ENCODE measurements at regions not wholly inside any gene's neighbourhood (a gene's known extent, or its start where the extent isn't known, plus 50 kb on each side); places are given as distances from the start of the nearest gene placed in this dataset.

DNA sequence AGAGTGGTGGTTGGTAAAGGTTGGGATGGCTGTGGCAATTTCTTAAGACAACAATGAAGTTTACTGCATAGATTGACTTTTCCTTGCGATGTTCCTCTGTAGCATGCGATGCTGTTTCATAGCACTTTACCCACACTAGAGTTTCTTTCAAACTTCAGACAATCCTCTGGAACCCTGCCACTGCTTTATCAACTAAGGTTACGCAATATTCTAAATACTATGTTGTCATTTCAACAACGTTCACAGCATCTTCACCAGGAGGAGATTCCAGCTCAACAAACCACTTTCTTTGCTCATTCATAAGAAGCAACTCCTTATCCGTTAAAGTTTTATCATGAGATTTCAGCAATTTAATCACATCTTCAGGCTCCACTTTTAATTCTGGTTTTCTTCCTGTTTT lies 161.2 kb upstream of the NRSN1 start:
- Histone ChIP-seq H3K36me3 (ENCODE audit: control insufficient read depth in 2 of 2, insufficient read depth in 2 of 2, low read length in 2 of 2) (no peaks in the 10 kb centered on the region), H3K27ac (ENCODE audit: low read depth in 2 of 2, low read length in 2 of 2) (no peak overlapping the region), H3K4me1 (ENCODE audit: control insufficient read depth in 2 of 2, insufficient read depth in 2 of 2, low read length in 2 of 2) (no peaks in the 10 kb centered on the region), H3K9me3 (ENCODE audit: control insufficient read depth in 2 of 2, low read length in 2 of 2) (no peaks in the 10 kb centered on the region), H3K27me3 (ENCODE audit: control insufficient read depth in 2 of 2, insufficient read depth in 2 of 2, low read length in 2 of 2) (no peaks in the 10 kb centered on the region), H3K4me3 (ENCODE audit: low read length in 2 of 2) (no peak overlapping the region), H3K9ac (ENCODE audit: low read depth in 1 of 2, low read length in 2 of 2) (no peak overlapping the region)

DNA sequence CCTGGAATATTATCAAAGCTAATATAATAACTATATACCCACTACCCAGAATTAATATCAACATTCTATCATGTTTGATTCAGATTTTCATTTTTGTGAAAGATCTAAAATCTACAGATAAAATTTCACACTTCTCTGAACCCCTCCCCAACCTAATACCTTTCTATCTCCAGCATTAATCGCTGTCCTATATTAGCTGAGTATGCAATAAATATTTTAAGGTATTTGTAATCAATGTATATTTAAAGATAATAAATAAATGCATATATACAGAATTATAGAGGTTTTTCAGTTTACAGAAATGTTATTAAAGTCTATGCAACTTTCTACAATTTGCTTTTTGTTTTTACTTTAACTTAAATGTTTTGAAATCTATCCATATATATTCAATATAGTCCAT lies 156.7 kb upstream of the NRSN1 start:
- Histone ChIP-seq H3K4me3 (ENCODE audit: low read length in 2 of 2) (no peak overlapping the region), H3K27me3 (ENCODE audit: control insufficient read depth in 2 of 2, insufficient read depth in 2 of 2, low read length in 2 of 2) (no peaks in the 10 kb centered on the region), H3K9ac (ENCODE audit: low read depth in 1 of 2, low read length in 2 of 2) (no peak overlapping the region), H3K27ac (ENCODE audit: low read depth in 2 of 2, low read length in 2 of 2) (no peak overlapping the region), H3K36me3 (ENCODE audit: control insufficient read depth in 2 of 2, insufficient read depth in 2 of 2, low read length in 2 of 2) (no peaks in the 10 kb centered on the region), H3K4me1 (ENCODE audit: control insufficient read depth in 2 of 2, insufficient read depth in 2 of 2, low read length in 2 of 2) (no peaks in the 10 kb centered on the region), H3K9me3 (ENCODE audit: control insufficient read depth in 2 of 2, low read length in 2 of 2) (no peaks in the 10 kb centered on the region)

- H3K36me3 ChIP-seq (ENCODE audit: control insufficient read depth in 2 of 2, insufficient read depth in 2 of 2, low read length in 2 of 2), result no peaks in the 10 kb centered on the region
- no peak overlapping the region for H3K9ac ChIP-seq (ENCODE audit: low read depth in 1 of 2, low read length in 2 of 2)
- no peaks in the 10 kb centered on the region for H3K4me1 ChIP-seq (ENCODE audit: control insufficient read depth in 2 of 2, insufficient read depth in 2 of 2, low read length in 2 of 2)
Observed at GRCh38 chr6:23977706-23978105, 148.3 kb upstream of the NRSN1 start.

DNA sequence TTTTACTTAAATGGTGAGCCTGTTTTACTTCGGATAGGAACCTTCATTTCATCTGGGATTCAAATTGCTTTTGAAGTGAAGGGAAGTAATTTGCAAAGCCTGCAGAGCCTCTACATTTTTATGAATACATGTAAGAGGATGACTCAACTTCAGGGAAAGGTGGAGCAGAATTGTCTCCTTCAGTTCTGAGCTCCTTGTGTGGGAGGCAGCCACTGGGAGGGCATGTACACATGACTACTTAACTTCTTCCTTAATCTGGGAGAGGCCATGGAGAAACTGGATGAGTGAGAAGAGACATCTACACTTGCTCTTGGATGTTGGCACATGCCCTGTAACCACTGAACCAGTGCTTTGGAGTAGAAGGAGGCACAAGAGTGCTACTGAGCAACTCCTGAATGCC lies 145.1 kb upstream of the NRSN1 start:
- Histone ChIP-seq H3K27me3 (ENCODE audit: control insufficient read depth in 2 of 2, insufficient read depth in 2 of 2, low read length in 2 of 2) (no peaks in the 10 kb centered on the region), H3K4me3 (ENCODE audit: low read length in 2 of 2) (no peak overlapping the region), H3K4me1 (ENCODE audit: control insufficient read depth in 2 of 2, insufficient read depth in 2 of 2, low read length in 2 of 2) (no peaks in the 10 kb centered on the region), H3K27ac (ENCODE audit: low read depth in 2 of 2, low read length in 2 of 2) (no peak overlapping the region), H3K36me3 (ENCODE audit: control insufficient read depth in 2 of 2, insufficient read depth in 2 of 2, low read length in 2 of 2) (no peaks in the 10 kb centered on the region), H3K9ac (ENCODE audit: low read depth in 1 of 2, low read length in 2 of 2) (no peak overlapping the region), H3K9me3 (ENCODE audit: control insufficient read depth in 2 of 2, low read length in 2 of 2) (no peaks in the 10 kb centered on the region)

More at GRCh38 chr6:23977706-23978105, 148.3 kb upstream of the NRSN1 start:
- no peak overlapping the region for H3K4me3 ChIP-seq (ENCODE audit: low read length in 2 of 2)
- H3K27ac ChIP-seq (ENCODE audit: low read depth in 2 of 2, low read length in 2 of 2), result no peak overlapping the region
- H3K9me3 ChIP-seq (ENCODE audit: control insufficient read depth in 2 of 2, low read length in 2 of 2), result no peaks in the 10 kb centered on the region
- H3K27me3 ChIP-seq (ENCODE audit: control insufficient read depth in 2 of 2, insufficient read depth in 2 of 2, low read length in 2 of 2), result no peaks in the 10 kb centered on the region

GRCh38 chr6:23981923-23982322 lies 144.1 kb upstream of the NRSN1 start:
- no peak overlapping the region for H3K4me3 ChIP-seq (ENCODE audit: low read length in 2 of 2)
- no peak overlapping the region for H3K27ac ChIP-seq (ENCODE audit: low read depth in 2 of 2, low read length in 2 of 2)
- no peaks in the 10 kb centered on the region for H3K9me3 ChIP-seq (ENCODE audit: control insufficient read depth in 2 of 2, low read length in 2 of 2)
- H3K4me1 ChIP-seq (ENCODE audit: control insufficient read depth in 2 of 2, insufficient read depth in 2 of 2, low read length in 2 of 2), result no peaks in the 10 kb centered on the region
- no peak overlapping the region for H3K9ac ChIP-seq (ENCODE audit: low read depth in 1 of 2, low read length in 2 of 2)
- no peaks in the 10 kb centered on the region for H3K36me3 ChIP-seq (ENCODE audit: control insufficient read depth in 2 of 2, insufficient read depth in 2 of 2, low read length in 2 of 2)
- H3K27me3 ChIP-seq (ENCODE audit: control insufficient read depth in 2 of 2, insufficient read depth in 2 of 2, low read length in 2 of 2), result no peaks in the 10 kb centered on the region

GRCh38 chr6:23983735-23984134 lies 142.3 kb upstream of the NRSN1 start:
- H3K9me3 ChIP-seq (ENCODE audit: control insufficient read depth in 2 of 2, low read length in 2 of 2), result no peaks in the 10 kb centered on the region
- H3K4me1 ChIP-seq (ENCODE audit: control insufficient read depth in 2 of 2, insufficient read depth in 2 of 2, low read length in 2 of 2), result no peaks in the 10 kb centered on the region
- no peaks in the 10 kb centered on the region for H3K27me3 ChIP-seq (ENCODE audit: control insufficient read depth in 2 of 2, insufficient read depth in 2 of 2, low read length in 2 of 2)
- H3K9ac ChIP-seq (ENCODE audit: low read depth in 1 of 2, low read length in 2 of 2), result no peak overlapping the region
- H3K27ac ChIP-seq (ENCODE audit: low read depth in 2 of 2, low read length in 2 of 2), result no peak overlapping the region
- H3K36me3 ChIP-seq (ENCODE audit: control insufficient read depth in 2 of 2, insufficient read depth in 2 of 2, low read length in 2 of 2), result no peaks in the 10 kb centered on the region
- H3K4me3 ChIP-seq (ENCODE audit: low read length in 2 of 2), result no peak overlapping the region

DNA sequence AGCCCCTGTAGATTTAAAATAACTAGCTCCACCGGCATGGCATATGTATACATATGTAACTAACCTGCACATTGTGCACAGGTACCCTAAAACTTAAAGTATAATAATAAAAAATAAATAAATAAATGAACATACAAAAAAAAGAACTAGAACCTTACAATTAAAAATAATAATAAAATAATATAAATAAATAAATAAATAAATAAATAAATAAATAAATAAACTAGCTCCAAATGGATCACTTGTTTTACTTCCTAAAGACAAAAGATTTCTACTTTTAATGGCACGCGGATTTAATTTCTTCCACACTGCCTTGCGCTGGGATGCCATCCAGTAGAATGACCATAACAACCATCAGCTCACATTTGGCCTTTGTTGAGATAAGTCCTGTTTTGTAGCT lies 141.0 kb upstream of the NRSN1 start:
- no peaks in the 10 kb centered on the region for H3K9me3 ChIP-seq (ENCODE audit: control insufficient read depth in 2 of 2, low read length in 2 of 2)
- no peaks in the 10 kb centered on the region for H3K36me3 ChIP-seq (ENCODE audit: control insufficient read depth in 2 of 2, insufficient read depth in 2 of 2, low read length in 2 of 2)
- no peak overlapping the region for H3K9ac ChIP-seq (ENCODE audit: low read depth in 1 of 2, low read length in 2 of 2)
- H3K4me3 ChIP-seq (ENCODE audit: low read length in 2 of 2), result no peak overlapping the region
- no peaks in the 10 kb centered on the region for H3K27me3 ChIP-seq (ENCODE audit: control insufficient read depth in 2 of 2, insufficient read depth in 2 of 2, low read length in 2 of 2)
- no peak overlapping the region for H3K27ac ChIP-seq (ENCODE audit: low read depth in 2 of 2, low read length in 2 of 2)
- no peaks in the 10 kb centered on the region for H3K4me1 ChIP-seq (ENCODE audit: control insufficient read depth in 2 of 2, insufficient read depth in 2 of 2, low read length in 2 of 2)

- no peak overlapping the region for H3K9ac ChIP-seq (ENCODE audit: low read depth in 1 of 2, low read length in 2 of 2)
Observed at GRCh38 chr6:23989885-23990533, 136.0 kb upstream of the NRSN1 start.

GRCh38 chr6:23994013-23994412 lies 132.0 kb upstream of the NRSN1 start:
- Histone ChIP-seq H3K36me3 (ENCODE audit: control insufficient read depth in 2 of 2, insufficient read depth in 2 of 2, low read length in 2 of 2) (no peaks in the 10 kb centered on the region), H3K9me3 (ENCODE audit: control insufficient read depth in 2 of 2, low read length in 2 of 2) (no peaks in the 10 kb centered on the region), H3K4me3 (ENCODE audit: low read length in 2 of 2) (no peak overlapping the region), H3K27ac (ENCODE audit: low read depth in 2 of 2, low read length in 2 of 2) (no peak overlapping the region), H3K4me1 (ENCODE audit: control insufficient read depth in 2 of 2, insufficient read depth in 2 of 2, low read length in 2 of 2) (no peaks in the 10 kb centered on the region), H3K9ac (ENCODE audit: low read depth in 1 of 2, low read length in 2 of 2) (no peak overlapping the region), H3K27me3 (ENCODE audit: control insufficient read depth in 2 of 2, insufficient read depth in 2 of 2, low read length in 2 of 2) (no peaks in the 10 kb centered on the region)

More at GRCh38 chr6:23989885-23990533, 136.0 kb upstream of the NRSN1 start:
- Histone ChIP-seq H3K4me1 (ENCODE audit: control insufficient read depth in 2 of 2, insufficient read depth in 2 of 2, low read length in 2 of 2) (no peaks in the 10 kb centered on the region), H3K36me3 (ENCODE audit: control insufficient read depth in 2 of 2, insufficient read depth in 2 of 2, low read length in 2 of 2) (no peaks in the 10 kb centered on the region), H3K27me3 (ENCODE audit: control insufficient read depth in 2 of 2, insufficient read depth in 2 of 2, low read length in 2 of 2) (no peaks in the 10 kb centered on the region), H3K9me3 (ENCODE audit: control insufficient read depth in 2 of 2, low read length in 2 of 2) (no peaks in the 10 kb centered on the region), H3K27ac (ENCODE audit: low read depth in 2 of 2, low read length in 2 of 2) (no peak overlapping the region), H3K4me3 (ENCODE audit: low read length in 2 of 2) (no peak overlapping the region)

- Histone ChIP-seq H3K9ac (ENCODE audit: low read depth in 1 of 2, low read length in 2 of 2) (no peak overlapping the region), H3K4me1 (ENCODE audit: control insufficient read depth in 2 of 2, insufficient read depth in 2 of 2, low read length in 2 of 2) (peaks cover 4 to 8% of the 10 kb centered on the region in 2 donors), H3K36me3 (ENCODE audit: control insufficient read depth in 2 of 2, insufficient read depth in 2 of 2, low read length in 2 of 2) (no peaks in the 10 kb centered on the region), H3K4me3 (ENCODE audit: low read length in 2 of 2) (no peak overlapping the region), H3K9me3 (ENCODE audit: control insufficient read depth in 2 of 2, low read length in 2 of 2) (no peaks in the 10 kb centered on the region), H3K27me3 (ENCODE audit: control insufficient read depth in 2 of 2, insufficient read depth in 2 of 2, low read length in 2 of 2) (no peaks in the 10 kb centered on the region), H3K27ac (ENCODE audit: low read depth in 2 of 2, low read length in 2 of 2) (no peak overlapping the region)
Observed at GRCh38 chr6:24004062-24004461, 122.0 kb upstream of the NRSN1 start.

- H3K4me3 ChIP-seq (ENCODE audit: low read length in 2 of 2), result no peak overlapping the region
- H3K9ac ChIP-seq (ENCODE audit: low read depth in 1 of 2, low read length in 2 of 2), result no peak overlapping the region
- H3K27me3 ChIP-seq (ENCODE audit: control insufficient read depth in 2 of 2, insufficient read depth in 2 of 2, low read length in 2 of 2), result no peaks in the 10 kb centered on the region
- no peaks in the 10 kb centered on the region for H3K9me3 ChIP-seq (ENCODE audit: control insufficient read depth in 2 of 2, low read length in 2 of 2)
- H3K36me3 ChIP-seq (ENCODE audit: control insufficient read depth in 2 of 2, insufficient read depth in 2 of 2, low read length in 2 of 2), result no peaks in the 10 kb centered on the region
- no peak overlapping the region for H3K27ac ChIP-seq (ENCODE audit: low read depth in 2 of 2, low read length in 2 of 2)
- peaks cover 4 to 8% of the 10 kb centered on the region in 2 donors for H3K4me1 ChIP-seq (ENCODE audit: control insufficient read depth in 2 of 2, insufficient read depth in 2 of 2, low read length in 2 of 2)
Observed at GRCh38 chr6:24004659-24005058, 121.4 kb upstream of the NRSN1 start.
